Natural killer cell treated with Interleukin-12 subunit alpha and Interleukin-12 subunit beta and Interleukin-15 and Interleukin-18, amount 100 ng/mL, for 72 hours (primary cell): ENCODE measurements at regions not wholly inside any gene's neighbourhood (a gene's known extent, or its start where the extent isn't known, plus 50 kb on each side); places are given as distances from the start of the nearest gene placed in this dataset.
"Not testable (repeated sequence)": the region's sequence is repeated elsewhere in the genome, so short reads cannot be mapped to it uniquely, and the experiment has no call there.

Source experiments
- ATAC-seq, 2 donors: fragments of 150-1000 bp; cut with Tn5 transposase in 1 of 2; sonication (Bioruptor Pico), chemical (Tn5 transposase) in 1 of 2; 2 replicates each; pipeline ENCODE4 v1.10.0; 2021
- DNase-seq: peaks from one replicate; pipeline ENCODE4 v3.0.0; 2022; ENCODE audit warnings: low spot score
- H3K27ac Mint-ChIP-seq, 2 donors: 1 replicate in 1 of 2; 2 replicates in 1 of 2; pipeline ENCODE4 v1.8.0; 2022; ENCODE audit warnings: mixed read lengths in 2 of 2, mild to moderate bottlenecking in 1 of 2, moderate library complexity in 1 of 2
- H3K27me3 Mint-ChIP-seq, 2 donors: 1 replicate in 1 of 2; 2 replicates in 1 of 2; pipeline ENCODE4 v1.8.0; 2022; ENCODE audit warnings: mixed read lengths in 2 of 2
- H3K36me3 Mint-ChIP-seq: one replicate; pipeline ENCODE4 v1.8.0; 2022; ENCODE audit warnings: mixed read lengths
- H3K4me1 Mint-ChIP-seq, 2 donors: 1 replicate in 1 of 2; 2 replicates in 1 of 2; pipeline ENCODE4 v1.8.0; 2022; ENCODE audit warnings: low read depth in 2 of 2, mixed read lengths in 2 of 2, mild to moderate bottlenecking in 1 of 2
- H3K4me3 Mint-ChIP-seq: one replicate; pipeline ENCODE4 v1.8.0; 2022; ENCODE audit warnings: mixed read lengths
- H3K9me3 Mint-ChIP-seq: 2 replicates; pipeline ENCODE4 v1.8.0; 2022; ENCODE audit warnings: mixed read lengths

GRCh38 chr1:196160066-196160795 is 448.0 kb downstream of the KCNT2 start:
- ATAC-seq (no peak), DNase-seq (no peak)
- Mint-ChIP-seq H3K9me3 (peaks cover 9% of the 10 kb centered on the region), H3K36me3 (no peaks in the 10 kb centered on the region), H3K27ac (no peak overlapping the region), H3K4me1 (no peaks in the 10 kb centered on the region), H3K27me3 (no peaks in the 10 kb centered on the region), H3K4me3 (no peak overlapping the region)

- H3K36me3 Mint-ChIP-seq: no peaks in the 10 kb centered on the region
- DNase-seq (no peak), ATAC-seq (no peak)
- no peak overlapping the region for H3K4me3 Mint-ChIP-seq
- no peaks in the 10 kb centered on the region for H3K9me3 Mint-ChIP-seq
- peaks cover 0 to 6% of the 10 kb centered on the region in 2 donors for H3K4me1 Mint-ChIP-seq
- H3K27ac Mint-ChIP-seq: no peak overlapping the region
- no peaks in the 10 kb centered on the region for H3K27me3 Mint-ChIP-seq
These were observed 452.7 kb downstream of the KCNT2 start for GRCh38 chr1:196155586-196155985.

- Mint-ChIP-seq H3K9me3 (no peaks in the 10 kb centered on the region), H3K27me3 (no peaks in the 10 kb centered on the region), H3K4me3 (no peak overlapping the region), H3K36me3 (no peaks in the 10 kb centered on the region), H3K4me1 (peaks cover 0 to 6% of the 10 kb centered on the region in 2 donors), H3K27ac (no peak overlapping the region)
- DNase-seq (no peak), ATAC-seq (peak; percentile 56 to 65)
These were observed 455.3 kb downstream of the KCNT2 start for GRCh38 chr1:196152975-196153374.

- no peak for DNase-seq
- no peaks in the 10 kb centered on the region for H3K36me3 Mint-ChIP-seq
- H3K4me3 Mint-ChIP-seq: no peak overlapping the region
- ATAC-seq: no peak
- H3K27me3 Mint-ChIP-seq: no peaks in the 10 kb centered on the region
- no peaks in the 10 kb centered on the region for H3K9me3 Mint-ChIP-seq
- H3K4me1 Mint-ChIP-seq: peaks cover 0 to 6% of the 10 kb centered on the region in 2 donors
- no peak overlapping the region for H3K27ac Mint-ChIP-seq
These were observed 456.2 kb downstream of the KCNT2 start for GRCh38 chr1:196152086-196152485.

GRCh38 chr1:196148367-196148970 is 459.8 kb downstream of the KCNT2 start:
- no peaks in the 10 kb centered on the region for H3K27me3 Mint-ChIP-seq
- no peaks in the 10 kb centered on the region for H3K9me3 Mint-ChIP-seq
- peaks cover 0 to 5% of the 10 kb centered on the region in 2 donors for H3K4me1 Mint-ChIP-seq
- no peak overlapping the region for H3K4me3 Mint-ChIP-seq
- H3K27ac Mint-ChIP-seq: no peak overlapping the region
- ATAC-seq (no peak), DNase-seq (no peak)
- no peaks in the 10 kb centered on the region for H3K36me3 Mint-ChIP-seq

- Mint-ChIP-seq H3K27ac (no peak overlapping the region), H3K27me3 (no peaks in the 10 kb centered on the region), H3K36me3 (no peaks in the 10 kb centered on the region), H3K9me3 (no peaks in the 10 kb centered on the region), H3K4me3 (no peak overlapping the region), H3K4me1 (no peaks in the 10 kb centered on the region)
- DNase-seq: no peak
- ATAC-seq: no peak
These were observed 460.7 kb downstream of the KCNT2 start for GRCh38 chr1:196147530-196147929.

- not testable (repeated sequence) for H3K4me1 Mint-ChIP-seq, ATAC-seq, H3K27me3 Mint-ChIP-seq, H3K27ac Mint-ChIP-seq, DNase-seq, H3K4me3 Mint-ChIP-seq, H3K9me3 Mint-ChIP-seq, H3K36me3 Mint-ChIP-seq
These were observed 463.1 kb downstream of the KCNT2 start for GRCh38 chr1:196145151-196145550.

GRCh38 chr1:196144588-196144987 is 463.7 kb downstream of the KCNT2 start:
- ATAC-seq: no peak
- Mint-ChIP-seq H3K36me3 (no peaks in the 10 kb centered on the region), H3K9me3 (no peaks in the 10 kb centered on the region), H3K27ac (no peak overlapping the region), H3K4me3 (no peak overlapping the region), H3K4me1 (no peaks in the 10 kb centered on the region), H3K27me3 (no peaks in the 10 kb centered on the region)
- no peak for DNase-seq

GRCh38 chr1:196143602-196144342 is 464.5 kb downstream of the KCNT2 start:
- no peak overlapping the region for H3K27ac Mint-ChIP-seq
- H3K4me1 Mint-ChIP-seq: no peaks in the 10 kb centered on the region
- peaks cover 3% of the 10 kb centered on the region for H3K9me3 Mint-ChIP-seq
- H3K27me3 Mint-ChIP-seq: no peaks in the 10 kb centered on the region
- H3K4me3 Mint-ChIP-seq: no peak overlapping the region
- ATAC-seq: no peak
- no peaks in the 10 kb centered on the region for H3K36me3 Mint-ChIP-seq
- DNase-seq: no peak

- Mint-ChIP-seq H3K4me3 (no peak overlapping the region), H3K9me3 (peaks cover 3% of the 10 kb centered on the region), H3K36me3 (no peaks in the 10 kb centered on the region), H3K27me3 (no peaks in the 10 kb centered on the region), H3K4me1 (no peaks in the 10 kb centered on the region), H3K27ac (no peak overlapping the region)
- DNase-seq (no peak), ATAC-seq (no peak)
These were observed 466.1 kb downstream of the KCNT2 start for GRCh38 chr1:196142111-196142640.

GRCh38 chr1:196136396-196136795 is 471.8 kb downstream of the KCNT2 start:
- no peak for ATAC-seq
- Mint-ChIP-seq H3K36me3 (no peaks in the 10 kb centered on the region), H3K9me3 (peaks cover 3% of the 10 kb centered on the region), H3K27me3 (no peaks in the 10 kb centered on the region), H3K27ac (no peak overlapping the region), H3K4me3 (no peak overlapping the region), H3K4me1 (no peaks in the 10 kb centered on the region)
- no peak for DNase-seq

GRCh38 chr1:196131691-196132090 is 476.5 kb downstream of the KCNT2 start:
- ATAC-seq: no peak
- DNase-seq: no peak
- peaks cover 16% of the 10 kb centered on the region for H3K9me3 Mint-ChIP-seq
- no peak overlapping the region for H3K27ac Mint-ChIP-seq
- H3K36me3 Mint-ChIP-seq: no peaks in the 10 kb centered on the region
- H3K4me3 Mint-ChIP-seq: no peak overlapping the region
- no peaks in the 10 kb centered on the region for H3K27me3 Mint-ChIP-seq
- no peaks in the 10 kb centered on the region for H3K4me1 Mint-ChIP-seq

GRCh38 chr1:196128835-196129234 is 479.4 kb downstream of the KCNT2 start:
- H3K9me3 Mint-ChIP-seq: peaks cover 20% of the 10 kb centered on the region
- DNase-seq: no peak

GRCh38 chr1:196121181-196121580 is 487.1 kb downstream of the KCNT2 start:
- DNase-seq: no peak

More at GRCh38 chr1:196128835-196129234, 479.4 kb downstream of the KCNT2 start:
- Mint-ChIP-seq H3K27me3 (no peaks in the 10 kb centered on the region), H3K27ac (no peak overlapping the region), H3K36me3 (peaks cover 4% of the 10 kb centered on the region), H3K4me3 (no peak overlapping the region), H3K4me1 (no peaks in the 10 kb centered on the region)
- no peak for ATAC-seq

More at GRCh38 chr1:196121181-196121580, 487.1 kb downstream of the KCNT2 start:
- Mint-ChIP-seq H3K9me3 (peaks cover 3% of the 10 kb centered on the region), H3K4me1 (no peaks in the 10 kb centered on the region), H3K36me3 (peaks cover 5% of the 10 kb centered on the region), H3K4me3 (no peak overlapping the region), H3K27ac (no peak overlapping the region), H3K27me3 (no peaks in the 10 kb centered on the region)
- no peak for ATAC-seq
